Activated CD4-positive, alpha-beta memory T cell treated with anti-CD3 and anti-CD28 coated beads, Interleukin-2, amount 10 ng/mL, durations not matched to agents 7 days and 5 days (primary cell): ENCODE measurements at regions not wholly inside any gene's neighbourhood (a gene's known extent, or its start where the extent isn't known, plus 50 kb on each side); places are given as distances from the start of the nearest gene placed in this dataset.
"Not testable (repeated sequence)": the region's sequence is repeated elsewhere in the genome, so short reads cannot be mapped to it uniquely, and the experiment has no call there.

Experiments
- CTCF ChIA-PET: fragments of 350-600 bp; sonication (Branson Sonifier 250); formaldehyde crosslinking; loops from one replicate; lab custom pipeline; 2021; ENCODE audit warnings: antibody characterized with exemption, inconsistent platforms; lab: Charles Lee
- POLR2A ChIA-PET: fragments of 350-600 bp; sonication (Branson Sonifier 250); formaldehyde crosslinking; loops from one replicate; lab custom pipeline; 2021; ENCODE audit warnings: antibody characterized with exemption; lab: Charles Lee
- DNase-seq: peaks from one replicate; pipeline ENCODE4 v3.0.0-alpha.2; 2020
- H3K27ac Mint-ChIP-seq: one replicate; pipeline ENCODE4 v1.8.0; 2021; ENCODE audit warnings: mild to moderate bottlenecking, mixed read lengths
- H3K27me3 Mint-ChIP-seq: one replicate; pipeline ENCODE4 v1.8.0; 2021; ENCODE audit warnings: mixed read lengths
- H3K36me3 Mint-ChIP-seq: one replicate; pipeline ENCODE4 v1.8.0; 2021; ENCODE audit warnings: low read depth, mixed read lengths
- H3K4me1 Mint-ChIP-seq: one replicate; pipeline ENCODE4 v1.8.0; 2021; ENCODE audit warnings: mixed read lengths
- H3K4me3 Mint-ChIP-seq: one replicate; pipeline ENCODE4 v1.8.0; 2021; ENCODE audit warnings: mild to moderate bottlenecking, mixed read lengths
- H3K9me3 Mint-ChIP-seq: one replicate; pipeline ENCODE4 v1.8.0; 2021; ENCODE audit warnings: mixed read lengths

DNA sequence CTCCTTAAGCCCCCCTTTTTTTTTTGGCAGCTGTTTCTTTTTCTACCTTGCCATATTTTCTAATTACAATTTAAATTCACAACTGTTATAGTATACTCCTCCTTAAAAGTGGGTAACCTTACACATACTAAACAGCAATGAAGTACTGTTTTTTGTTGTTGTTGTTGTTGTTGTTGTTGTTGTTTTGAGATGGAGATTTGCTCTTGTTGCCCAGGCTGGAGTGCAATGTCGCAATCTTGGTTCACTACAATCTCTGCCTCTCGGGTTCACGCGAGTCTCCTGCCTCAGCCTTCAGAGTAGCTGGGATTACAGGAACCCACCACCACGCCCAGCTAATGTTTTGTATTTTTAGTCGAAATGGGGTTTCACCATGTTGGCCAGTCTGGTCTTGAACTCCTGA, 669.1 kb upstream of the CDH6 start:
- POLR2A ChIA-PET: no interaction called here
- no peak for DNase-seq
- no peak overlapping the region for H3K4me3 Mint-ChIP-seq
- H3K27me3 Mint-ChIP-seq: no peaks in the 10 kb centered on the region
- no peak overlapping the region for H3K27ac Mint-ChIP-seq
- CTCF ChIA-PET: no interaction called here
- no peaks in the 10 kb centered on the region for H3K36me3 Mint-ChIP-seq
- peaks cover 4% of the 10 kb centered on the region for H3K9me3 Mint-ChIP-seq
- H3K4me1 Mint-ChIP-seq: no peaks in the 10 kb centered on the region

DNA sequence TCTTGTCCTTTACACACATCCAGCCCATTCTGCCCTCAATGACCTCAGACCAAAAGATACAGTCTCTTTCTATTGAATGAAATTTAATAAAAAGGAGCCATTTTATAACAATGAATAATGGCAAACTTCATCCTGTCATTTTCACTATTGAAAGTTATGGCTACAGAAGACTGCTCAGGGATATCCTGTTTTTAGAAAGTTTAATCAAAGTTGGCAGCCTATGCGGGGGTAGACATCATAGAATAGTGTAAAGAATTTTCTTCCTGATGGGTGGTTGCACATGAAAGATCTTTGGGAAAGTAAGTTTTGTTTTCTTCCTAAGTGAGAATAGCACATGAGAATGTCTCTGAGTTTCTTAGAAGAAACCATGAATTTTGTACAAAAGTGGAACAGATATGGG, 670.4 kb upstream of the CDH6 start:
- Mint-ChIP-seq H3K27me3 (no peaks in the 10 kb centered on the region), H3K36me3 (no peaks in the 10 kb centered on the region), H3K4me1 (no peaks in the 10 kb centered on the region), H3K27ac (no peak overlapping the region), H3K4me3 (no peak overlapping the region), H3K9me3 (peaks cover 4% of the 10 kb centered on the region)
- no peak for DNase-seq
- ChIA-PET CTCF (no interaction called here), POLR2A (no interaction called here)

DNA sequence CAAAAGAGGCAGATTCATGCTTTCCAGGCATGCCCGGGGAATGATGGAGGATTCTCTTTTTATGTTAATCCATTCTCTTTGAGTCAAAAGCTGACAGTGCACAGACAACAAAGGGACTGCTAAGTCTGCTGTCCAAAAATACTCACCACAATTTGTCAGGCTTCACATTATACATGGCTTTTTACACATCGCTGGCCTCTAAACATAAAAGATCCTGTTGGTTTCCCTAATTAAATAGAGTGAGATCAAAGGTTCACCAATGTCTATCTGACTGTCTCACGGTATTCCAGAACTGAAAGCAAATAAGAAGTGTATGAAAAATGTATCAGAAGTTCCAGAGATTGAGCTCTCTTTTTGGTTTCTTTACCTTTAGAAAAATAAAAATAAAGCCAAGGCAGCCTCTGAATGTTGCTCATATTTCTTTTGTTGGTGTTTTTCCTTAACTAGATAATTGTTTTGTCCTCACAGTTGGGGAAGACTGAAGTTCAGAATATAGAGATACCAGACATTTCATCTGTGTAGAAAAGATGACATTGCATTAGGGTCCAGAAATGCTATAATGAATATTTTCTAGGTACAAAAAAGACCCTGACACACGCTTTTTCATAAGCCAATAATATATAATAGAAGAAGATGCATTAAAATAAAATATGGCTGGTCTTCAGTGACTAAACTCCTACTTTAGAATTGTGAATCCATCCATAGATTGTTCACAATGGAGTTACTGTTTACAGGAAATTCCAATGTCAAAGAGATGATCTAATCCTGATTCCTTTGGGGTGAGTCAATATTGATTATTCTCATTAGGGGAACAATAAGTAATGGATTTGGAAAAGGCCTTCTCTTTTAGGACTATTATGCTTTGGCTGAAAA, 688.2 kb upstream of the CDH6 start:
- H3K27me3 Mint-ChIP-seq: no peaks in the 10 kb centered on the region
- DNase-seq: no peak
- H3K4me3 Mint-ChIP-seq: no peak overlapping the region
- POLR2A ChIA-PET: no interaction called here
- CTCF ChIA-PET: no interaction called here
- H3K27ac Mint-ChIP-seq: no peak overlapping the region
- H3K4me1 Mint-ChIP-seq: no peaks in the 10 kb centered on the region
- peaks cover 5% of the 10 kb centered on the region for H3K9me3 Mint-ChIP-seq
- H3K36me3 Mint-ChIP-seq: no peaks in the 10 kb centered on the region

DNA sequence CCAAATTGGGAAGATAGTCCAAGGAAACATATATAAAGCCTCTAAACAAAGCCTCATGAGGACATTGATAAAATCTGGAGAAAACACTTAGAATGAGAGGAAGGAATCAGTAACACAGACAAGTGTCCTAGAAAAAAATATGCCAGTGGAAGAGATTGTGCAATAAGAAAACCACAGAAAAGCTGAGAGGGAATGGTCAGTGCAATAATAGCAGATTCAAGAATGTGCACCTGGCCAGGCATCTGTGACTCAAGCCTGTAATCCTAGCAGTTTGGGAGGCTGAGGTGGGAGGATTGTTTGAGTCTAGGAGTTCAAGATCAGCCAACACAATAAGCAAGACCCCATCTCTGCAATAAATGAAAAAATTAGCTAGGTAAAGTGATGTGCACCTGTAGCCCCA, 691.2 kb upstream of the CDH6 start:
- H3K27me3 Mint-ChIP-seq: no peaks in the 10 kb centered on the region
- H3K4me3 Mint-ChIP-seq: no peak overlapping the region
- ChIA-PET POLR2A (no interaction called here), CTCF (no interaction called here)
- H3K4me1 Mint-ChIP-seq: no peaks in the 10 kb centered on the region
- DNase-seq: no peak
- no peaks in the 10 kb centered on the region for H3K9me3 Mint-ChIP-seq
- no peak overlapping the region for H3K27ac Mint-ChIP-seq
- no peaks in the 10 kb centered on the region for H3K36me3 Mint-ChIP-seq

DNA sequence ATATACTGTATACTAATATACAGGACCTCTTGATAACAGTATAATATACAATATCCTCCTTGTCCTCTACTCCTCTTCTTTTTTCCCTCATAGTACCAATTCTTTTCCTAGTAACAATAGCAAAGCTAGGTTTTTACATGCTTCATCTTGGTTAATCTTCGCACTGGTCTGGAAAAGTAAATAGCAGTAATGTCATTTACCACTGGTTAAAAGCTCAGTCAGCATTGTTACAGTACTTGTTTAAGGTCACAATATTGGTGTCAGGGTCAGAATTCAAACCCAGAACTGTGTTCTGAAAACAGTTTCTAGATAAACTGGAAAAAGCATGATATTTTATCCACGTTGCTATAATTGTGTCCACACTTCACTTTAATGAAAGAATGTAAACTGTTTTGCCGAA, 692.4 kb upstream of the CDH6 start:
- H3K27me3 Mint-ChIP-seq: no peaks in the 10 kb centered on the region
- H3K4me3 Mint-ChIP-seq: no peak overlapping the region
- no peaks in the 10 kb centered on the region for H3K9me3 Mint-ChIP-seq
- no peak overlapping the region for H3K27ac Mint-ChIP-seq
- no peak for DNase-seq
- CTCF ChIA-PET: no interaction called here
- POLR2A ChIA-PET: no interaction called here
- H3K4me1 Mint-ChIP-seq: no peaks in the 10 kb centered on the region
- no peaks in the 10 kb centered on the region for H3K36me3 Mint-ChIP-seq

DNA sequence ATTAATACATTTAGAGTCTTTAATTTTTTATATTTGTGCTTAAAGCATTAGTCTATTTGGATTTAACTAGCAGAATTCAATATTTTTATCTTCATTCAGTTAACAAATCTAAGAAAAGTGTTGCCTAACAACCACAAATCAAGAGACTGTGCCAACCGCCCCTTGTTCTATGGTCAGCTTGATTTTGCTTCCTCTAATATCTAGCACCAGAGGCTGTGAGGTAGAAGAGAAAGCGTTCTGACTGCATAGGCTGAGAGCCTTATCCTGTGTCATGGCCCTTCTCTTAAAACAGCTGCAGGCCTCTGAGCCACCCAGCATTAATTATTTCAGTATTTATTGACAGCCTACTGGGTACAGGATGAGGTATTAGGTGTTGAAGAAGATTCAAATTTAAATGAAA, 693.0 kb upstream of the CDH6 start:
- ChIA-PET POLR2A (no interaction called here), CTCF (no interaction called here)
- no peak overlapping the region for H3K4me3 Mint-ChIP-seq
- no peaks in the 10 kb centered on the region for H3K4me1 Mint-ChIP-seq
- no peaks in the 10 kb centered on the region for H3K27me3 Mint-ChIP-seq
- H3K27ac Mint-ChIP-seq: no peak overlapping the region
- DNase-seq: no peak
- H3K36me3 Mint-ChIP-seq: no peaks in the 10 kb centered on the region
- no peaks in the 10 kb centered on the region for H3K9me3 Mint-ChIP-seq

DNA sequence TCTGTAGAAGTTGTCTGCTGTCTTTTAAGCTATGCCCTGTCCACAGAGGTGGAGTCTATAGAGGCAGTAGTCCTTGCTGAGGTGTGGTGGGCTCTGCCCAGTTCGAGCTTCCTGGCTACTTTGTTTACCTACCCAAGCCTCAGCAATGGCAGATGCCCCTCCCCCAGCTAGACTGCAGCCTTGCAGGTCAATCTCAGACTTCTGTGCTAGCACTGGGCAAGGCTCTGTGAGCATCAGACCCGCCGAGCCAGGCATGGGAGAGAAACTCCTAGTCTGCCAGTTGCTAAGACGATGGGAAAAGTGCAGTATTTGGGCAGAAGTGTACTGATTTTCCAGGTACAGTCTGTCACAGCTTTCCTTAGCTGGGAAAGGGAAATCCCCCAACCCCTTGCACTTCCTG, 694.1 kb upstream of the CDH6 start:
- no peak overlapping the region for H3K27ac Mint-ChIP-seq
- H3K4me1 Mint-ChIP-seq: no peaks in the 10 kb centered on the region
- POLR2A ChIA-PET: no interaction called here
- no peaks in the 10 kb centered on the region for H3K27me3 Mint-ChIP-seq
- no peak for DNase-seq
- peaks cover 2% of the 10 kb centered on the region for H3K9me3 Mint-ChIP-seq
- H3K36me3 Mint-ChIP-seq: no peaks in the 10 kb centered on the region
- no peak overlapping the region for H3K4me3 Mint-ChIP-seq
- CTCF ChIA-PET: no interaction called here

DNA sequence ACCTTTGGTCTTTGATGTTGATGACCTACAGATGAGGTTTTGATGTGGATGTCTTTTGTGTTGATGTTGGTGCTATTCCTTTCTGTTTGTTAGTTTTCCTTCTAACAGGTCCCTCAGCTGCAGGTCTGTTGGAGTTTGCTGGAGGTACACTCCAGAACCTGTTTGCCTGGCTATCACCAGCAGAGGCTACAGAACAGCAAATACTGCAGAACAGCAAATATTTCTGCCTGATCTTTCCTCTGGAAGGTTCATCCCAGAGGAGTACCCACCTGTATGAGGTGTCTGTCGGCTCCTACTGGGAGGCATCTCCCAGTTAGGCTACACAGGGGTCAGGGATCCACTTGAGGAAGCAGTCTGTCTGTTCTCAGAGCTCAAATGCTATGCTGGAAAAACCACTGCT, 694.5 kb upstream of the CDH6 start:
- Mint-ChIP-seq H3K36me3 (no peaks in the 10 kb centered on the region), H3K4me3 (no peak overlapping the region), H3K9me3 (peaks cover 2% of the 10 kb centered on the region), H3K27ac (no peak overlapping the region), H3K4me1 (no peaks in the 10 kb centered on the region), H3K27me3 (no peaks in the 10 kb centered on the region)
- CTCF ChIA-PET: no interaction called here
- POLR2A ChIA-PET: no interaction called here
- no peak for DNase-seq

DNA sequence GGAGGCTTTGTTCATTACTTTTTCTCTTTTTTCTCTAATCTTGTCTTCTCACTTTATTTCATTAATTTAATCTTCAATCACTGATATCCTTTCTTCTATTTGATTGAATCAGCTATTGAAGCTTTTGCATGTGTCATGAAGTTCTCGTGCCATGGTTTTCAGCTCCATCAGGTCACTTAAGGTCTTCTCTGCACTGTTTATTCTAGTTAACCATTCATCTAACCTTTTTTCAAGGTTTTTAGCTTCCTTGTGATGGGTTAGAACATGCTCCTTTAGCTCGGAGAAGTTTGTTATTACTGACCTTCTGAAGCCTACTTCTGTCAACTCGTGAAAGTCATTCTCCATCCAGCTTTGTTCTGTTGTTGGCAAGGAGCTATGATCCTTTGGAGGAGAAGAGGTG, 695.0 kb upstream of the CDH6 start:
- H3K4me3 Mint-ChIP-seq, CTCF ChIA-PET, DNase-seq, H3K4me1 Mint-ChIP-seq, POLR2A ChIA-PET, H3K27me3 Mint-ChIP-seq, H3K9me3 Mint-ChIP-seq, H3K27ac Mint-ChIP-seq, H3K36me3 Mint-ChIP-seq: not testable (repeated sequence)

DNA sequence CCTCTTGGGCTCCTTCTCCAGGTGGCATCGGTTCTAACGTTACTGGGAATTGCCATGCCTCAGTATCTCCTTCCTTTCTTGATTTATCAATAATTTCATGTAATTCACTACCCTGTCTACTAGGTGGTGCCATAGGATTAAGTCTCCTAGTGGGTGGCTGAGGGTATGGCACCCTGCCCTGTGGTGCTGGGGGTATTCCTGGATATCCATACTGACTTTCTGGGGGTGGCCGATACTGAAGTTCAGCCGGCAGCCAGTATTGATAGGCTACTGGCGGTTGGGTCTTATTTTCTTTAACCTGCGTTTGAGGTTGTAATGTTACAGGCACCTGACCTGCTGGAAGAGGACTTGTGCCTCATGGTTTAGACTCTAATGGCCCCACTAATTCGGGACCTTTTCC, 699.4 kb upstream of the CDH6 start:
- H3K27me3 Mint-ChIP-seq, H3K9me3 Mint-ChIP-seq, H3K4me1 Mint-ChIP-seq, DNase-seq, H3K27ac Mint-ChIP-seq, H3K36me3 Mint-ChIP-seq, H3K4me3 Mint-ChIP-seq, POLR2A ChIA-PET, CTCF ChIA-PET: not testable (repeated sequence)

DNA sequence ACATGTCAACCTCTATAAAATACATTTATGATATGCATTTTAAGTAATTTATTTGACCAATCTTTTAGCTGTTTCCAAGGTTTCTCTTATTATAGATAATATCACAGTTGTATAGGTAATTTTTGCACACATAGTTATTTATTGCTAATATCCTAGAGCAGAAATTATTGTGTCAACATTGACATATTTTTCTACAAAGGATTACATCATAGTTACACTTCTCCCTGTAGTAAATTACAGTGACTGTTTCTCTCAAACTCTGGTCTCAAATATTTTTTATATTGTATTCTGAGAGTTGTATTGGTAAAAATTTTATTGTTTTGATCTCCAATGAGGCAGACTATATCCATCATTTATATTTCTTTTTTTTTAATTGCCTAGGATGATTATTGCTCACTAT, 714.4 kb upstream of the CDH6 start:
- no peaks in the 10 kb centered on the region for H3K27me3 Mint-ChIP-seq
- CTCF ChIA-PET: no interaction called here
- no peak overlapping the region for H3K4me3 Mint-ChIP-seq

DNA sequence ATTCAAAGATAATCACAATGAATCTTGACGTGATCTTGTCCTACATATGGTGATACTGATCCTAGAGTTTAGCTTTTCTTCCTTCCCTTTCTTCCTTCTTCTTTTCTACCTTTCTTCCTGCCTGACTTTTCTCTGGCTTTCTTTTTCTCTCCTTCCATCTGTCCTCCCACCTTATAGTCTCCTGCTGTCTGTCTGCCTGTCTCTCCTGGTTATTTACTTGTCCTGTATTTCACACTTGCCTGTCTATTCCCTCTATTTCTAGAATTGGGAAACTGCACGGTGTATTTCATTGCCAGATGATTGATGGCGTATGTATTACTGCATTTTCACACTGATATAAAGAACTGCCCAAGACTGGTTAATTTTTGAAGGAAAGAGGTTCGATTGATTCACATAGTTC, 718.1 kb upstream of the CDH6 start:
- ChIA-PET POLR2A (no interaction called here), CTCF (no interaction called here)
- no peaks in the 10 kb centered on the region for H3K36me3 Mint-ChIP-seq
- peaks cover 19% of the 10 kb centered on the region for H3K9me3 Mint-ChIP-seq
- H3K4me1 Mint-ChIP-seq: no peaks in the 10 kb centered on the region
- DNase-seq: no peak
- H3K27me3 Mint-ChIP-seq: no peaks in the 10 kb centered on the region
- H3K4me3 Mint-ChIP-seq: no peak overlapping the region
- no peak overlapping the region for H3K27ac Mint-ChIP-seq

More for the DNA sequence above, 714.4 kb upstream of the CDH6 start:
- H3K4me1 Mint-ChIP-seq: no peaks in the 10 kb centered on the region
- peaks cover 18% of the 10 kb centered on the region for H3K9me3 Mint-ChIP-seq
- no peak overlapping the region for H3K27ac Mint-ChIP-seq
- DNase-seq: no peak
- POLR2A ChIA-PET: no interaction called here
- H3K36me3 Mint-ChIP-seq: no peaks in the 10 kb centered on the region

DNA sequence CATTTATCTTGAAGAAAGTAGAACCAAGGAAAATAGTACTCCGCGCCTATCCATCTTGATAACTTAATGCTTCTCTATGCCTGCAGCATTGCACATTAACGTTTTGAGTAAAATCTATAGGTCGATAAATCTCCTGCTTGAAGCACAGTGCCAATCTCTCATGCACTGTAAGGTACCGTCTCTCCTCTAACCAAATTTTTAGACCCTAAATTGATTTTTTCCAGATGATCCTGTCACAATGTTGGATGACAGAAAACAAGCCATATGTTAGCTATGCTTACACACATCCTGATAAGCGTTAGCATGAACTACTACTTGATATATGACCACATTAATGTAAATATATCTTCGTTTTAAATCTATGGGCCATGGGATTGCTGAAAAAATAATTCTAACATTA, 723.8 kb upstream of the CDH6 start:
- ChIA-PET POLR2A (no interaction called here), CTCF (no interaction called here)
- Mint-ChIP-seq H3K36me3 (no peaks in the 10 kb centered on the region), H3K9me3 (peaks cover 15% of the 10 kb centered on the region), H3K4me3 (no peak overlapping the region), H3K4me1 (no peaks in the 10 kb centered on the region), H3K27ac (no peak overlapping the region), H3K27me3 (no peaks in the 10 kb centered on the region)
- DNase-seq: no peak

DNA sequence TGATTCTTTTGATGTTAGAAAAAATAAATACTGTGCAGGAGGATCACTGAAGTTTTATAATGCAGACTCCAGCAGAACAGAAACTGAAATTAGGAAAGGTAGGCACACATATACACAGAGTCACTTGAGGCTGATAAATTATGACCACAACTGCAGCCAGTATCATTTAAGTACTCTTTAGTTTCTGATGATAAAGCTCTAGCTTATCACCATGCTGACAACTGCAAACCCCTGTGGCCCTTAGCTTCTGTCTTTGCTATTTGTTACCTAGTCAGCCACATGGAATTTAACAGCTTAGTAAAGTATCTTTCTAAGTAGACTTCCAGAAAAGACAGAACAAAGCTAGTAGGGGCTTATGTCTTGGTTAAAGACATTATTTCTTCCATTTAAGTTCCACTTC, 734.8 kb upstream of the CDH6 start:
- Mint-ChIP-seq H3K9me3 (peaks cover 12% of the 10 kb centered on the region), H3K4me3 (no peak overlapping the region), H3K27me3 (no peaks in the 10 kb centered on the region), H3K4me1 (no peaks in the 10 kb centered on the region), H3K36me3 (no peaks in the 10 kb centered on the region), H3K27ac (no peak overlapping the region)
- ChIA-PET CTCF (no interaction called here), POLR2A (no interaction called here)
- no peak for DNase-seq
